CD4-positive, alpha-beta T cell treated with Interleukin-17A for 4 hours (primary cell): ENCODE measurements at regions not wholly inside any gene's neighbourhood (a gene's known extent, or its start where the extent isn't known, plus 50 kb on each side); places are given as distances from the start of the nearest gene placed in this dataset.
"Not testable (repeated sequence)": the region's sequence is repeated elsewhere in the genome, so short reads cannot be mapped to it uniquely, and the experiment has no call there.

ENCODE experiments used
- DNase-seq: peaks from one replicate; pipeline ENCODE4 v3.0.0-alpha.2; 2020; ENCODE audit warnings: mixed read lengths

DNA sequence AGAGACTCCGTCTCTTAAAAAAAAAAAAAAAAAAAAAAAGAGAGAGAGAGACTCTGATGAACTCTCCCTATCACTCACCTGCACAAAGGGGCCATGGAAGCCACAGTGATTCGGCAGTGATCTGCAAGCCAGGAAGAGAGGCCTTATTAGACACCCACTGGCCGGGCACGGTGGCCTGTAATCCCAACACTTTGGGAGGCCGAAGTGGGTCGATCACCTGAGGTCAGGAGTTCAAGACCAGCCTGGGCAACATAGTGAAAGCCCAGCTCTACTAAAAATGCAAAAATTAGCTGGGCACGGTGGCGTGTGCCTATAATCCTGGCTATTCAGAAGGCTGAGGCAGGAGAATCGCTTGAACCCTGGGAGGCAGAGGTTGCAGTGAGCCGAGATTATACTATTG lies 198.5 kb upstream of the WSCD1 start:
- DNase-seq: no peak

DNA sequence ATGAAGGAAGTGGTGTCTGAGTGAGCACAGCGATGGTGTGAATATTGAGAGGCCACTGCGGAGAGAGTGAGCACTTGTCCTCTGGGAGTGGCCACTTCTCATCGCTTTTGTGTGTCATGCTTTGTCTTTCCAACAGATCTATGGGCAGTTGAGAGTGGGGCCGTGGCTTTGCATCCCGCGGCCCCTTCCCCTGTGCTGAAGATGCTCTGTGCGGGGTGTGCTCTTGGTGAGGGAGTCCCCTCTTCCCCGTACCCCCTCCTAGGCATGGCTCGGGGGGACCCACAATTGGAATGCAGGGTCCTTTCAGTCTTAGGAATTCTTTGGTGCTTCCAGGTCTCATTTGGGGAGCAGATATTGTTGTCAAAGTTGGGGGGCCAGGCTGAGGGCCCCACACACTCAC lies 197.3 kb upstream of the WSCD1 start:
- no peak for DNase-seq

- no peak for DNase-seq
These were observed 196.4 kb upstream of the WSCD1 start for GRCh38 chr17:5873781-5874180.

DNA sequence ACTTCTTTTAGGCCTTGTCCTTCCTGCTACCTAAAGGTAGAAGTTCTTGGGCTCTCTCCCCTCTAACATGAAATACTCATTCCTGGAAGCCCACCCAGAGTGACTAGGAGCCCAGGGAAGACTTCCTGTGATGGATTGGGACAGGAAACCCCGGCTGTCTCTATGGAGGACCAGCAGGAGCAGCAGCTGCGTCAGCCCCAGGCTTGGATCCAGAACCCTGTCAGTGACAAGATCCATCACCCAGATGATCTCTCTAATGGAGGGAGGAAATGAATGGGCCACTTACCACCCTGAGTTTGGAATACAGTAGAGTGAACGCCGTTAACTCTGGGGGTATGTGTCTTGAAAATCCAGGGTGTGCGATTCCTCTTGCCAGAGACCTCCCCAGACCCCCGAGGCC lies 195.7 kb upstream of the WSCD1 start:
- DNase-seq: no peak

- DNase-seq: no peak
These were observed 192.8 kb upstream of the WSCD1 start for GRCh38 chr17:5877366-5877765.

- no peak for DNase-seq
These were observed 192.2 kb upstream of the WSCD1 start for GRCh38 chr17:5877948-5878347.

DNA sequence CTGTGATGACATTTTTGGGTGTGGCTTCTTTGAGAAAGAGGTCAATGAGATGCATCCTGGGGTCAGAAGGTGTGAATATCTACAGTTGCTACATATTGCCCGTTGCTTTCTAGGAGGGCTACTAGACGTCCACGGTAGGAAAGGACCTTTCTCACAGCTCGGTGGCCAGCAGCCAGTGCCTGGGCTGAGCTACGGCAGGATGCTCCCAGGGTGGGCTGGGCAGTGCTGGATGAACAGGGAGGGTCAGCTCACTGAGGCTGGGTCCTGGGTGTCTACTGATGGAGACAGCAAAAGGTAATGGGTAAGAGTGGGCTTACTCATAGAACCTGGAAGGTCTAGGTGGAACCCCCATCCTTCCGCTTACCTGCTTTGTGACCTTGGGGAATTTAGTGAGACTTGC lies 188.3 kb upstream of the WSCD1 start:
- no peak for DNase-seq

- DNase-seq: no peak
These were observed 186.2 kb upstream of the WSCD1 start for GRCh38 chr17:5883775-5884665.

DNA sequence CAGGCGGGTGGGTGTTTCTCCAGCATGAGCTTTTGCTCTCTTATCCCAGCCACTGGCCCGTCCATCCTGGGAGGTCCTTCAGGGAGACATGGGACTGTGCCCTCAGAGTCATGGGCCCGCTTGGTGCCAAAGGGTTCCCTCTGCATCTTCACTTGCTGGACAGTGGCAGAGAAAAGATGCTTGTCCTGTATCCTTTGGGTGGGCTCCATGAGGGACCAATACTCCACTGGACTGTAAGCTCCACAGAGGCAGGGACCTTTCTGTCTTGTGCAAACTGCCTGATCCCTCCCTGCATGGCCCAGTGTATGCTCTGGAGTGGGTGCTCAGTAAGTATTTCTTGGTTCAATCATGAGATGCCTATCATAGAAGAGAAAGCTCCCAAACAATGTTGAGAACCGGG lies 184.8 kb upstream of the WSCD1 start:
- DNase-seq: no peak

DNA sequence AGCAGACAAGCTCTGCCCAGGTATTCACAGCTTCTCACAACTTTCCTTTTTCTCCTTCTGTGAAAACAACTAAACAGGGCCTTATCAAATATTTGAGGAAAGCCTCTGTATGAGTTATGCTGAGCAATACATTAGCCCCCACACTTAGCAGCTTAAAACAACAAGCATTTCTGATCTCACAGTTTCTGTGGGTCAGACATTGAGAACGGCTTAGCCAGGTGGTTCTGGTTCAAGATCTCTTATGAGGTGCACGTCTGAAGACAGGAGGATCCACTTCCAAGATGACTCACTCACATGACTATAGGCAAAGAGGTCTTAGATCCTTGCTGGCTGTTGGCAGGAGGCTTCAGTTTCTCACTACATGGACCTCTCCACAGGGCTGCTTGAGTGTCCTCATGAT lies 181.4 kb upstream of the WSCD1 start:
- DNase-seq: no peak

GRCh38 chr17:5892921-5893675 lies 177.1 kb upstream of the WSCD1 start:
- DNase-seq: no peak

- no peak for DNase-seq
These were observed 176.4 kb upstream of the WSCD1 start for GRCh38 chr17:5893741-5894140.

GRCh38 chr17:5895276-5895675 lies 174.9 kb upstream of the WSCD1 start:
- DNase-seq: no peak

DNA sequence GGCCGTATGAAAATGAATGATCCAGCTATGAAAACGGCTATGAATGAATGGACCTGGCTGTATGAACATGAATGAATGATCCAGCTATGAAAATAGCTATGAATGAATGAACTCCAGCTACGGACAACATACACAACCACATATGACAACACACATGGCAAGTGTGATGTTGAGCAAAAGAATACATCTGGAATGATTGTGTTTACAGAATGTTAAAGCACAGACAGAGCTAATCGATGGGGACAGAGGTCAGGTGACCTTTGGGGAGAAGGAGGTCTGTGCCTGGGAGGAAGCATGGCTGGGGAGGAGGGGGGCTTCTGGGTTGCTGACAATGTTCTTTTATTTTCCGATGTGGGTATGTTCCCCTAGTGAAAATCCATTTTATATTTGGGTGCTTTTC lies 174.0 kb upstream of the WSCD1 start:
- no peak for DNase-seq

GRCh38 chr17:5897275-5897911 lies 172.8 kb upstream of the WSCD1 start:
- DNase-seq: no peak

DNA sequence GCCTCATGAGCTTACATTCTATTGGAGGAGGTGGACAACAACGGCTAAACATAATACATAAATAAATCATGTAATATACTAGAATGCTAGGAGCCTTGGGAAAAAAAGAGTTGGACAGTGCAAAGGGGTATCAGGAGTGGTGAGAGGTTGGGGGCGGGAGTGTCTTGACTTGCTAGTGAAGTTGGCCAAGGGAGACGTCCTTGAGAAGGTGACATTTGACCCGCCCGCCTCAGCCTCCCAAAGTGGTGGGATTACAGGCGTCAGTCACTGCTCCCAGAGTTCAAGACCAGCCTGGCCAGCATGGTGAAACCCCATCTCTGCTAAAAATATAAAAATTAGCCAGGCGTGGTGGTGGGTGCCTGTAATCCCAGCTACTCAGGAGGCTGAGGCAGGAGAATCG lies 172.2 kb upstream of the WSCD1 start:
- DNase-seq: not testable (repeated sequence)

- no peak for DNase-seq
These were observed 171.8 kb upstream of the WSCD1 start for GRCh38 chr17:5898406-5898805.

- no peak for DNase-seq
These were observed 170.5 kb upstream of the WSCD1 start for GRCh38 chr17:5899496-5900195.

- no peak for DNase-seq
These were observed 168.4 kb upstream of the WSCD1 start for GRCh38 chr17:5901731-5902130.

DNA sequence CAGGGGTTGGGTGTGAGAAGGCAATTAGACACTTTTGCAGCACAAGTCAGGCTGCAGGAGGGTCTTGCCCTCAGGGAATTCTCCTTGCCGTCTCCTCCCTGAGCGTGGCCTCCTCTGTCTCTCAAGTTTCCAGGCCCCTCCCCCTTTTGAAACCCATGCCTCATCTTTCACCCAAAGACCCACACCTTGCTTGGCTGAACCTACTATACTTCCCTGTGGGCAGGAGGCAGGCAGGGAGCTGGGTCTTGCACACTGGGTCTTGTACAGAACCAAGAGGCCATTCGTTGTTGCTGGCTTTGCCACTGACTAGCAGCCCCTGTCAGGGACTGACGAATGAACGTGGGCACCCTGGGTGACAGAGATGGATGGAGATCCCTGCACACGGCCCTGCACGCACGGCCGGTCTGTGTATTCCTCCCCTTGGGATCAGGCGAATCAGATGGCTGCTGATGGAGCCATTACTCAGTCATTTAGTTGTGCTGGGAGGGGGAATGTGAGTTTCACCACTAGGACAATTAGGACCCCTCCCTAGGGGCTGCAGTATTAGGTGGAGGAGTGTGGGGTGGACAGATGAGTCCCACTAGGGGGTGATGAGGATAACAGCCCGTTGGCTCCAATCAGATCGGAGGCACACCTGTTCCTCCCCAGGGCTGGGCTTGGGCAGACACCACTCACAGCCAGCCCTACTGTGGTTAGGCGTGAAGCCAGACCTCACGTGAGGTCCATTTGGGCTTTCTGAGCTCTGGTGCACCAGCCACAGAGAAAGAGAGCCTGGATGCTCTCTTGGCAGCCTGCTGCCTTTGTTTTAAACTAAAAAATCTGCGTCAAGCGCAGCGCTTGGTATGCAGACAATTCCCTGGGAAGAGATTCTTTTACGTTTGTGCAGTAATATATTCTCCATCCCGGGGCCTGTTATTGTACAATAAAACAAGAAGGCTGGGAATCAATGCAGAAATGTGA lies 167.7 kb upstream of the WSCD1 start:
- no peak for DNase-seq

GRCh38 chr17:5911919-5912318 lies 158.3 kb upstream of the WSCD1 start:
- no peak for DNase-seq

DNA sequence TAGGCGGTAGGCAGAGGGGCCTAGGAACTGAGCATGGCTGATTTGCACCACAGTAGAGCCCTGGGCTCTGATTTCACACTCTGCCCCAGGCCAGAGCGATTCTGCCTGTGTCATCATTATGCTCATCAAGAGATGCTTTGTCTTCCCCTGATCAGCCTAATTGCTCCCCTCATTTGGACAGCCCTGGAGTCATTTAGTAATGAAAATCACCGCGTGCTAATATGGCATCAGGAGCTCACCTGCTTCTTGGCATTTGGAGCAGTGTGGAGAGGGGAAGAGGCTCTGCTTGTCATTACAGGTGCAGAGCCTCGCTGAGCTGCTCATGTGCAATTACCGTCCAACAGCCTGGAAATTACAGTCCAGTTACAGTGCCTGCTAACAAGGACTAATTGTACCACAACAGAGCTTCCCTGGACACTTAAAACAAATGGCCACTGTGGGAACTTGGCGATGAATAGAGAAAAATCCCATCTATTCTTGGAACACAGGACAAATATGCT lies 157.1 kb upstream of the WSCD1 start:
- no peak for DNase-seq
